ENCODE measurements at regions not wholly inside any gene's neighbourhood (a gene's known extent, or its start where the extent isn't known, plus 50 kb on each side); places are given as distances from the start of the nearest gene placed in this dataset.

- Mint-ChIP-seq H3K4me1 (no peaks in the 10 kb centered on the region), H3K36me3 (ENCODE audit: low read depth) (no peaks in the 10 kb centered on the region), H3K9me3 (0 out of 3 replicates have a peak, but pooled peaks cover 2% of the 10 kb centered on the region), H3K27me3 (ENCODE audit: insufficient read depth, low read depth, poor library complexity) (no peaks in the 10 kb centered on the region), H3K27ac (no peak overlapping the region), H3K4me3 (no peak overlapping the region)
- no peak overlapping the region for H3K27ac ChIP-seq (ENCODE audit: low read depth)
- no peaks in the 10 kb centered on the region for H3F3A ChIP-seq (replicated peaks; ENCODE audit: low read depth)
- H3K4me1 ChIP-seq (ENCODE audit: insufficient read depth) = no peaks in the 10 kb centered on the region
- H4K20me1 ChIP-seq (replicated peaks; ENCODE audit: insufficient read depth) = no peaks in the 10 kb centered on the region
- TF ChIP-seq EZH2 (IDR thresholded peaks at IDR 0.05; ENCODE audit: low read depth, unreplicated experiment) = no peak
- TF ChIP-seq CREB1 (CRISPR knock-in tag; IDR thresholded peaks at IDR 0.05; ENCODE audit: low read depth) = no peak
- no peak for TF ChIP-seq NANOG (IDR thresholded peaks at IDR 0.05; ENCODE audit: borderline replicate concordance)
- ATAC-seq = no peak
- no peaks in the 10 kb centered on the region for H3K36me3 ChIP-seq (ENCODE audit: insufficient read depth)
- DNase-seq (ENCODE audit: low spot score) = no peak
- no peak overlapping the region for H3K4me2 ChIP-seq
- H3K4me3 ChIP-seq = no peak overlapping the region
- H3K27me3 ChIP-seq (ENCODE audit: insufficient read depth) = no peaks in the 10 kb centered on the region
- H3K79me2 ChIP-seq (replicated peaks; ENCODE audit: insufficient read depth) = no peaks in the 10 kb centered on the region
- no peaks in the 10 kb centered on the region for H3K9me2 ChIP-seq (ENCODE audit: insufficient read depth)
- no peak overlapping the region for H2AFZ ChIP-seq
These were observed 1536.2 kb upstream of the CDH9 start for GRCh38 chr5:28574606-28575005.

- Mint-ChIP-seq H3K36me3 (ENCODE audit: low read depth) (no peaks in the 10 kb centered on the region), H3K27ac (no peak overlapping the region), H3K4me3 (no peak overlapping the region), H3K9me3 (no peaks in the 10 kb centered on the region), H3K27me3 (ENCODE audit: insufficient read depth, low read depth, poor library complexity) (no peaks in the 10 kb centered on the region), H3K4me1 (no peaks in the 10 kb centered on the region)
- no peaks in the 10 kb centered on the region for H3K4me1 ChIP-seq (ENCODE audit: insufficient read depth)
- no peaks in the 10 kb centered on the region for H3K9me2 ChIP-seq (ENCODE audit: insufficient read depth)
- H3K79me2 ChIP-seq (replicated peaks; ENCODE audit: insufficient read depth) = no peaks in the 10 kb centered on the region
- H3K4me2 ChIP-seq = no peak overlapping the region
- ATAC-seq = no peak
- no peak overlapping the region for H3K27ac ChIP-seq (ENCODE audit: low read depth)
- no peaks in the 10 kb centered on the region for H3K27me3 ChIP-seq (ENCODE audit: insufficient read depth)
- no peak overlapping the region for H2AFZ ChIP-seq
- H3F3A ChIP-seq (replicated peaks; ENCODE audit: low read depth) = no peaks in the 10 kb centered on the region
- TF ChIP-seq CTCF (conservative IDR thresholded peaks at IDR 0.05; ENCODE audit: low read depth in 2 of 2) = no peak
- H3K4me3 ChIP-seq = no peak overlapping the region
- no peaks in the 10 kb centered on the region for H4K20me1 ChIP-seq (replicated peaks; ENCODE audit: insufficient read depth)
- DNase-seq (ENCODE audit: low spot score) = no peak
- no peaks in the 10 kb centered on the region for H3K36me3 ChIP-seq (ENCODE audit: insufficient read depth)
These were observed 1528.7 kb upstream of the CDH9 start for GRCh38 chr5:28567048-28567447.

- H3K4me1 ChIP-seq (ENCODE audit: insufficient read depth) = no peaks in the 10 kb centered on the region
- no peaks in the 10 kb centered on the region for H3K79me2 ChIP-seq (replicated peaks; ENCODE audit: insufficient read depth)
- no peak overlapping the region for H3K4me2 ChIP-seq
- H3K4me1 Mint-ChIP-seq = no peaks in the 10 kb centered on the region
- no peak overlapping the region for H2AFZ ChIP-seq
- H3K27ac Mint-ChIP-seq = no peak overlapping the region
- H4K20me1 ChIP-seq (replicated peaks; ENCODE audit: insufficient read depth) = no peaks in the 10 kb centered on the region
- no peaks in the 10 kb centered on the region for H3K36me3 ChIP-seq (ENCODE audit: insufficient read depth)
- DNase-seq (ENCODE audit: low spot score) (no peak), ATAC-seq (no peak)
- no peak overlapping the region for H3K4me3 Mint-ChIP-seq
- no peaks in the 10 kb centered on the region for H3K27me3 ChIP-seq (ENCODE audit: insufficient read depth)
- H3K27me3 Mint-ChIP-seq (ENCODE audit: insufficient read depth, low read depth, poor library complexity) = peaks cover 4% of the 10 kb centered on the region
- H3K4me3 ChIP-seq = no peak overlapping the region
- no peak overlapping the region for H3K27ac ChIP-seq (ENCODE audit: low read depth)
- no peaks in the 10 kb centered on the region; the same call in 2 of the 3 replicates for H3K9me3 Mint-ChIP-seq
- no peaks in the 10 kb centered on the region for H3K36me3 Mint-ChIP-seq (ENCODE audit: low read depth)
- H3F3A ChIP-seq (replicated peaks; ENCODE audit: low read depth) = no peaks in the 10 kb centered on the region
- H3K9me2 ChIP-seq (ENCODE audit: insufficient read depth) = no peaks in the 10 kb centered on the region
- no peak for TF ChIP-seq JUNB (IDR thresholded peaks at IDR 0.05; ENCODE audit: unreplicated experiment)
- no peak for TF ChIP-seq ZNF331 (CRISPR knock-in tag; IDR thresholded peaks at IDR 0.05; ENCODE audit: low read depth)
- TF ChIP-seq ZNF114 (CRISPR knock-in tag; IDR thresholded peaks at IDR 0.05) = no peak
- TF ChIP-seq EZH2phosphoT487 (IDR thresholded peaks at IDR 0.05; ENCODE audit: unreplicated experiment) = no peak
- no peak for TF ChIP-seq CTCF (conservative IDR thresholded peaks at IDR 0.05; ENCODE audit: low read depth in 2 of 2)
- no peak for TF ChIP-seq ETS1 (IDR thresholded peaks at IDR 0.05)
- no peak for TF ChIP-seq STAT1 (IDR thresholded peaks at IDR 0.05; ENCODE audit: unreplicated experiment)
- no peak for TF ChIP-seq EZH2 (IDR thresholded peaks at IDR 0.05; ENCODE audit: low read depth, unreplicated experiment)
- TF ChIP-seq NANOG (IDR thresholded peaks at IDR 0.05; ENCODE audit: borderline replicate concordance) = no peak
These were observed 1523.1 kb upstream of the CDH9 start for GRCh38 chr5:28561522-28561921.

All from GM23338 (cell line).